ENCODE measurements at regions not wholly inside any gene's neighbourhood (a gene's known extent, or its start where the extent isn't known, plus 50 kb on each side); places are given as distances from the start of the nearest gene placed in this dataset.

GRCh38 chr10:61846370-61847031, 55.0 kb upstream of the ARID5B start:
- CTCF ChIA-PET: no interaction called here
- intact Hi-C loops (cut with micrococcal nuclease) (no loop called here), dilution Hi-C loops (cut with HindIII; ENCODE audit: low sequenced_read_pairs, unreplicated experiment) (no loop called here), in situ Hi-C loops (cut with MboI; ENCODE audit: low sequenced_read_pairs) (no loop called here)
- Histone ChIP-seq H4K8ac (ENCODE audit: low read depth in 2 of 2, low read length in 2 of 2) (no peak overlapping the region), H3K4me1 (ENCODE audit: control insufficient read depth, insufficient read depth, low read length) (peaks cover 4% of the 10 kb centered on the region), H4K91ac (ENCODE audit: insufficient read depth, low read depth, low read length) (no peak overlapping the region), H3K27ac (ENCODE audit: insufficient read depth, low read length) (no peak overlapping the region), H3K14ac (replicated peaks; ENCODE audit: low read depth, low read length) (no peak overlapping the region), H3K4me3 (ENCODE audit: insufficient read depth, low read depth, low read length) (no peak overlapping the region), H3K9me3 (ENCODE audit: control insufficient read depth, insufficient read depth, low read length) (no peaks in the 10 kb centered on the region), H2BK120ac (ENCODE audit: low read depth, low read length) (no peak overlapping the region), H2AK5ac (ENCODE audit: low read depth, low read length) (no peak overlapping the region), H4K20me1 (ENCODE audit: insufficient read depth, low read length) (no peaks in the 10 kb centered on the region), H3K18ac (ENCODE audit: low read depth, low read length) (no peak overlapping the region), H3K23ac (ENCODE audit: low read depth, low read length) (no peak overlapping the region), H3K4me2 (ENCODE audit: low read depth, low read length) (no peak overlapping the region), H3K56ac (ENCODE audit: extremely low read depth, insufficient read depth, low read length) (no peak overlapping the region), H2BK15ac (ENCODE audit: low read depth, low read length) (no peak overlapping the region), H3K79me1 (ENCODE audit: low read depth in 1 of 2, low read length in 2 of 2) (no peaks in the 10 kb centered on the region), H4K5ac (ENCODE audit: low read depth, low read length) (no peak overlapping the region), H3K4ac (ENCODE audit: low read depth, low read length) (no peak overlapping the region), H3K36me3 (ENCODE audit: control insufficient read depth, insufficient read depth, low read length) (no peaks in the 10 kb centered on the region), H2BK5ac (ENCODE audit: low read depth, low read length, poor library complexity, severe bottlenecking) (no peak overlapping the region), H3K9me1 (ENCODE audit: insufficient read depth, low read length) (peaks cover 4% of the 10 kb centered on the region; the same call in 1 of the 2 replicates), H3K9ac (ENCODE audit: low read depth, low read length) (no peak overlapping the region), H2AFZ (replicated peaks; ENCODE audit: low read length, poor library complexity) (no peak overlapping the region), H2AK9ac (replicated peaks; ENCODE audit: low read depth, low read length, poor library complexity) (no peak overlapping the region), H2BK20ac (ENCODE audit: low read depth, low read length) (no peak overlapping the region), H3K27me3 (ENCODE audit: control insufficient read depth, insufficient read depth, low read length) (no peaks in the 10 kb centered on the region)
- no TSS peak for BruUV-seq (replicated peaks)
- no peak for DNase-seq
- no peak for ATAC-seq (ENCODE audit: low read depth)
- WGBS, 2 experiments (ENCODE audit: extremely low coverage in 2 of 2, insufficient read length in 1 of 2): no CpG with 5 or more reads among the region's 5 CpGs
- POLR2A ChIA-PET (ENCODE audit: unreplicated experiment): no interaction called here
- TF ChIP-seq USF2 (IDR thresholded peaks at IDR 0.05; ENCODE audit: low read depth, low read length) (no peak), FOS (IDR thresholded peaks at IDR 0.05; ENCODE audit: low read depth, low read length) (no peak), RAD21 (IDR thresholded peaks at IDR 0.05; ENCODE audit: low read length) (no peak)
